ENCODE measurements at regions not wholly inside any gene's neighbourhood (a gene's known extent, or its start where the extent isn't known, plus 50 kb on each side); places are given as distances from the start of the nearest gene placed in this dataset.

GRCh38 chr5:74206579-74207550, 433.7 kb downstream of the ENC1 start:
- intact Hi-C loops (cut with DNase I): no loop called here
- ATAC-seq (ENCODE audit: poor library complexity): peak; percentile 78
- peak; percentile 75 for DNase-seq

GRCh38 chr5:74205767-74206578, 434.6 kb downstream of the ENC1 start:
- no peak for ATAC-seq (ENCODE audit: poor library complexity)
- intact Hi-C loops (cut with DNase I): no loop called here

GRCh38 chr5:74201334-74202081, 439.0 kb downstream of the ENC1 start:
- peak; percentile 69 for ATAC-seq (ENCODE audit: poor library complexity)
- peak; percentile 64 for DNase-seq
- intact Hi-C loops (cut with DNase I): no loop called here

More at GRCh38 chr5:74205767-74206578, 434.6 kb downstream of the ENC1 start:
- DNase-seq: no peak

GRCh38 chr5:74200560-74200959, 440.0 kb downstream of the ENC1 start:
- intact Hi-C loops (cut with DNase I): no loop called here
- ATAC-seq (ENCODE audit: poor library complexity): no peak
- DNase-seq: no peak

- no peak for DNase-seq
- intact Hi-C loops (cut with DNase I): no loop called here
- ATAC-seq (ENCODE audit: poor library complexity): no peak
Observed at GRCh38 chr5:74199436-74200210, 440.9 kb downstream of the ENC1 start.

GRCh38 chr5:74199005-74199404, 441.5 kb downstream of the ENC1 start:
- DNase-seq (no peak), ATAC-seq (ENCODE audit: poor library complexity) (no peak)
- intact Hi-C loops (cut with DNase I): no loop called here

GRCh38 chr5:74198156-74198555, 442.4 kb downstream of the ENC1 start:
- ATAC-seq (ENCODE audit: poor library complexity): no peak
- intact Hi-C loops (cut with DNase I): no loop called here

GRCh38 chr5:74196233-74196632, 444.3 kb downstream of the ENC1 start:
- no peak for DNase-seq
- intact Hi-C loops (cut with DNase I): no loop called here
- ATAC-seq (ENCODE audit: poor library complexity): no peak

More at GRCh38 chr5:74198156-74198555, 442.4 kb downstream of the ENC1 start:
- DNase-seq: no peak

GRCh38 chr5:74194196-74194595, 446.3 kb downstream of the ENC1 start:
- ATAC-seq (ENCODE audit: poor library complexity) (no peak), DNase-seq (no peak)
- intact Hi-C loops (cut with DNase I): no loop called here

GRCh38 chr5:74192606-74193299, 447.8 kb downstream of the ENC1 start:
- ATAC-seq (ENCODE audit: poor library complexity) (no peak), DNase-seq (no peak)
- intact Hi-C loops (cut with DNase I): no loop called here

GRCh38 chr5:74188351-74189105, 452.0 kb downstream of the ENC1 start:
- intact Hi-C loops (cut with DNase I): no loop called here
- ATAC-seq (ENCODE audit: poor library complexity) (no peak), DNase-seq (no peak)

- DNase-seq: no peak
- intact Hi-C loops (cut with DNase I): no loop called here
- ATAC-seq (ENCODE audit: poor library complexity): no peak
Observed at GRCh38 chr5:74187757-74188156, 452.8 kb downstream of the ENC1 start.

GRCh38 chr5:74186356-74187315, 453.9 kb downstream of the ENC1 start:
- DNase-seq (no peak), ATAC-seq (ENCODE audit: poor library complexity) (no peak)
- intact Hi-C loops (cut with DNase I): no loop called here

GRCh38 chr5:74185599-74185998, 454.9 kb downstream of the ENC1 start:
- intact Hi-C loops (cut with DNase I): no loop called here
- no peak for DNase-seq
- ATAC-seq (ENCODE audit: poor library complexity): peak; percentile 83

GRCh38 chr5:74184649-74185048, 455.9 kb downstream of the ENC1 start:
- intact Hi-C loops (cut with DNase I): no loop called here
- no peak for DNase-seq
- peak; percentile 79 for ATAC-seq (ENCODE audit: poor library complexity)

- no peak for ATAC-seq (ENCODE audit: poor library complexity)
Observed at GRCh38 chr5:74183041-74183440, 457.5 kb downstream of the ENC1 start.

More at GRCh38 chr5:74183041-74183440, 457.5 kb downstream of the ENC1 start:
- no peak for DNase-seq
- intact Hi-C loops (cut with DNase I): no loop called here
